Mesenteric fat pad (tissue), 1 donor: ENCODE measurements at regions not wholly inside any gene's neighbourhood (a gene's known extent, or its start where the extent isn't known, plus 50 kb on each side); places are given as distances from the start of the nearest gene placed in this dataset.

Experiments
- DNase-seq: peaks from one replicate; pipeline ENCODE4 v3.0.0-alpha.2; 2020; ENCODE audit warnings: low spot score
- donor health status: DM: yes; HTN: yes; CAD: no.

GRCh38 chr14:30297876-30298795 is 260.8 kb upstream of the G2E3 start:
- DNase-seq, result no peak

GRCh38 chr14:30299915-30300314 is 259.0 kb upstream of the G2E3 start:
- DNase-seq, result no peak

- no peak for DNase-seq
Measured at GRCh38 chr14:30303350-30303749, 255.6 kb upstream of the G2E3 start.

GRCh38 chr14:30305346-30305745 is 253.6 kb upstream of the G2E3 start:
- DNase-seq, result no peak

- no peak for DNase-seq
Measured at GRCh38 chr14:30309405-30309804, 249.6 kb upstream of the G2E3 start.

- DNase-seq, result no peak
Measured at GRCh38 chr14:30312214-30312613, 246.7 kb upstream of the G2E3 start.

GRCh38 chr14:30317729-30318128 is 241.2 kb upstream of the G2E3 start:
- DNase-seq, result no peak

- DNase-seq, result no peak
Measured at GRCh38 chr14:30322819-30323218, 236.1 kb upstream of the G2E3 start.

GRCh38 chr14:30330033-30330432 is 228.9 kb upstream of the G2E3 start:
- no peak for DNase-seq

GRCh38 chr14:30330445-30330844 is 228.5 kb upstream of the G2E3 start:
- DNase-seq, result no peak

- DNase-seq, result no peak
Measured at GRCh38 chr14:30331030-30331429, 227.9 kb upstream of the G2E3 start.

- no peak for DNase-seq
Measured at GRCh38 chr14:30332374-30332773, 226.6 kb upstream of the G2E3 start.

GRCh38 chr14:30333934-30334333 is 225.0 kb upstream of the G2E3 start:
- no peak for DNase-seq

- DNase-seq, result no peak
Measured at GRCh38 chr14:30337456-30337855, 221.5 kb upstream of the G2E3 start.

GRCh38 chr14:30339311-30339901 is 219.6 kb upstream of the G2E3 start:
- no peak for DNase-seq

GRCh38 chr14:30340495-30340894 is 218.5 kb upstream of the G2E3 start:
- DNase-seq, result no peak

GRCh38 chr14:30345511-30345910 is 213.4 kb upstream of the G2E3 start:
- no peak for DNase-seq

- no peak for DNase-seq
Measured at GRCh38 chr14:30348445-30348844, 210.5 kb upstream of the G2E3 start.

GRCh38 chr14:30349520-30349919 is 209.4 kb upstream of the G2E3 start:
- DNase-seq, result no peak

- DNase-seq, result no peak
Measured at GRCh38 chr14:30354439-30354838, 204.5 kb upstream of the G2E3 start.

GRCh38 chr14:30355431-30355913 is 203.5 kb upstream of the G2E3 start:
- no peak for DNase-seq

GRCh38 chr14:30356438-30357202 is 202.3 kb upstream of the G2E3 start:
- DNase-seq, result no peak
